ENCODE measurements at regions not wholly inside any gene's neighbourhood (a gene's known extent, or its start where the extent isn't known, plus 50 kb on each side); places are given as distances from the start of the nearest gene placed in this dataset.

- H3K27ac ChIP-seq, result no peak overlapping the region
- POLR2A ChIA-PET (ENCODE audit: low non-redundant PET), result no interaction called here
- DNase-seq (ENCODE audit: low spot score), result no peak
- CTCF ChIA-PET, result no interaction called here
- no peak for TF ChIP-seq CTCF (conservative IDR thresholded peaks at IDR 0.05; ENCODE audit: low read depth)
Measured at GRCh38 chr10:125392609-125393008, 232.2 kb upstream of the CTBP2 start.

GRCh38 chr10:125392154-125392553, 231.8 kb upstream of the CTBP2 start:
- ChIA-PET CTCF (no interaction called here), POLR2A (ENCODE audit: low non-redundant PET) (no interaction called here)
- H3K27ac ChIP-seq, result no peak overlapping the region
- TF ChIP-seq CTCF (conservative IDR thresholded peaks at IDR 0.05; ENCODE audit: low read depth), result no peak
- DNase-seq (ENCODE audit: low spot score), result no peak

- CTCF ChIA-PET, result no interaction called here
- POLR2A ChIA-PET (ENCODE audit: low non-redundant PET), result no interaction called here
- TF ChIP-seq CTCF (conservative IDR thresholded peaks at IDR 0.05; ENCODE audit: low read depth), result no peak
- no peak for DNase-seq (ENCODE audit: low spot score)
- H3K27ac ChIP-seq, result no peak overlapping the region
Measured at GRCh38 chr10:125389648-125390047, 229.3 kb upstream of the CTBP2 start.

GRCh38 chr10:125379592-125379991, 219.2 kb upstream of the CTBP2 start:
- no peak overlapping the region for H3K27ac ChIP-seq
- CTCF ChIA-PET, result no interaction called here
- POLR2A ChIA-PET (ENCODE audit: low non-redundant PET), result no interaction called here
- TF ChIP-seq CTCF (conservative IDR thresholded peaks at IDR 0.05; ENCODE audit: low read depth), result no peak
- no peak for DNase-seq (ENCODE audit: low spot score)

GRCh38 chr10:125377368-125377767, 217.0 kb upstream of the CTBP2 start:
- ChIA-PET POLR2A (ENCODE audit: low non-redundant PET) (interaction anchor here (0.5 kb wide), 1 partner anchor 220 kb away, joined by 5 read pairs; no protein-coding TSS in a partner anchor), CTCF (no interaction called here)
- DNase-seq (ENCODE audit: low spot score), result no peak
- no peak overlapping the region for H3K27ac ChIP-seq
- TF ChIP-seq CTCF (conservative IDR thresholded peaks at IDR 0.05; ENCODE audit: low read depth), result no peak

GRCh38 chr10:125375210-125375609, 214.8 kb upstream of the CTBP2 start:
- POLR2A ChIA-PET (ENCODE audit: low non-redundant PET), result no interaction called here
- CTCF ChIA-PET, result interaction anchor here (0.8 kb wide), 1 partner anchor 222 kb away, joined by 3 read pairs; no protein-coding TSS in a partner anchor
- no peak for TF ChIP-seq CTCF (conservative IDR thresholded peaks at IDR 0.05; ENCODE audit: low read depth)
- no peak overlapping the region for H3K27ac ChIP-seq
- peak; percentile 44 for DNase-seq (ENCODE audit: low spot score)

- no peak overlapping the region for H3K27ac ChIP-seq
- ChIA-PET POLR2A (ENCODE audit: low non-redundant PET) (no interaction called here), CTCF (no interaction called here)
- TF ChIP-seq CTCF (conservative IDR thresholded peaks at IDR 0.05; ENCODE audit: low read depth), result no peak
- DNase-seq (ENCODE audit: low spot score), result no peak
Measured at GRCh38 chr10:125373546-125373945, 213.2 kb upstream of the CTBP2 start.

Data from RWPE1 (cell line).